ENCODE measurements at regions not wholly inside any gene's neighbourhood (a gene's known extent, or its start where the extent isn't known, plus 50 kb on each side); places are given as distances from the start of the nearest gene placed in this dataset.

DNA sequence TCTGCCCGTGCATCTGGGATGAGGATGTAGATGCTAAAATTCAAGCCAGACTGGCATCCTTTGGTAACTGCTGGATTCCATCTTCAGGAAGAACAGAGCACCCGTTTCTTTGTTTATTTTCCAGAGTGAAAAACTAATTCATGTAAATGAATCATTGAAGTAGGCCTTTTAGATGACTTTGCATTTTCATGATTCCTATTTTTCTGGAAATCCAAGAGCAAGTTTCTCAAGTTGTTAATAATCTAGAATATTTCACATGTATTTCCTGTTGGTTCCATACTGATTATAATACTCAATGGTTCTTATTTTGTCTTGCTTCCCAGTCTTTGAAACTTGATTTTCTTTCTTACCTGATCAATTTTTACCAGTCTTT is 328.4 kb downstream of the LPIN1 start:
- TF ChIP-seq, protein P1, sequence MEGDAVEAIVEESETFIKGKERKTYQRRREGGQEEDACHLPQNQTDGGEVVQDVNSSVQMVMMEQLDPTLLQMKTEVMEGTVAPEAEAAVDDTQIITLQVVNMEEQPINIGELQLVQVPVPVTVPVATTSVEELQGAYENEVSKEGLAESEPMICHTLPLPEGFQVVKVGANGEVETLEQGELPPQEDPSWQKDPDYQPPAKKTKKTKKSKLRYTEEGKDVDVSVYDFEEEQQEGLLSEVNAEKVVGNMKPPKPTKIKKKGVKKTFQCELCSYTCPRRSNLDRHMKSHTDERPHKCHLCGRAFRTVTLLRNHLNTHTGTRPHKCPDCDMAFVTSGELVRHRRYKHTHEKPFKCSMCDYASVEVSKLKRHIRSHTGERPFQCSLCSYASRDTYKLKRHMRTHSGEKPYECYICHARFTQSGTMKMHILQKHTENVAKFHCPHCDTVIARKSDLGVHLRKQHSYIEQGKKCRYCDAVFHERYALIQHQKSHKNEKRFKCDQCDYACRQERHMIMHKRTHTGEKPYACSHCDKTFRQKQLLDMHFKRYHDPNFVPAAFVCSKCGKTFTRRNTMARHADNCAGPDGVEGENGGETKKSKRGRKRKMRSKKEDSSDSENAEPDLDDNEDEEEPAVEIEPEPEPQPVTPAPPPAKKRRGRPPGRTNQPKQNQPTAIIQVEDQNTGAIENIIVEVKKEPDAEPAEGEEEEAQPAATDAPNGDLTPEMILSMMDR (IDR thresholded peaks at IDR 0.05; ENCODE audit: low read depth, low read length): no peak
- DNase-seq (ENCODE audit: extremely low read depth, low read depth): no peak

DNA sequence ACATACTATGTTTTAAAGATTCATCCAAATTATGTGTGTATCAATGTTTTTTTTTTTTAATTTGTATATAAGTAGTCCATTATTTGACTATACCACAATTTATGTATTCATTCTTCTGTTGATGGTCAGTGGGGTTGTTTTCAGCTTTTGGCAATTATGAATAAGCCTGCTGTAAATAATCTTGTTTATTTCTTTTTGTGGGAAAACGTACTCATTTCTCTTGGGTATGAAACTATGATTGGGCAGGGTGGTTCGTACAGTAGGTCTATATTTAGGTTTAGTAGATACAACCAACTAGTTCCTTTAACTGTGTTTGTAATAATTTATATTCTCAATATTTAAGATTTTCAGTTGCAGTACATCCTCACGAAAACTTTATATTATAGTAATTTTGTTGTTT is 329.2 kb downstream of the LPIN1 start:
- DNase-seq (ENCODE audit: extremely low read depth, low read depth): no peak
- TF ChIP-seq, protein P1 (IDR thresholded peaks at IDR 0.05; ENCODE audit: low read depth, low read length): no peak

DNA sequence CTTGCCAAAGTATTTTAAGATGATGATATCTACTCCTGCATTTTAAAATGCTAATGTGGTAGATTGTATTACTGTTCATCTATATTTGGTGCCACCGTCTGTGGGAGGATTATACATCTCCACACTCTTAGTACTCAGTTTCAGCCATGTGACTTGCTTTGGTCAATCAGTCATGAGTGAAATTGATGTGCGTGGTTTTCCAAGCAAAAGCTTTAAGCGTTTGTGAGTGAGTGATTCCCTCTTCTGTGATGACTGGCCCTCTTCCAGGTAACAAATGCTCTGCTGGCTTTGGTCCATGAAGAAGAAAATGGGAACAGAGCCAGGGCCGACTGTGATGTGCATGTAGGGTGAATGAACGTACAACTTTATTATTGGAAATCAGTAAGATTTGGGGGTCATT is 330.4 kb downstream of the LPIN1 start:
- no peak for DNase-seq (ENCODE audit: extremely low read depth, low read depth)
- TF ChIP-seq, protein P1 (IDR thresholded peaks at IDR 0.05; ENCODE audit: low read depth, low read length): no peak

DNA sequence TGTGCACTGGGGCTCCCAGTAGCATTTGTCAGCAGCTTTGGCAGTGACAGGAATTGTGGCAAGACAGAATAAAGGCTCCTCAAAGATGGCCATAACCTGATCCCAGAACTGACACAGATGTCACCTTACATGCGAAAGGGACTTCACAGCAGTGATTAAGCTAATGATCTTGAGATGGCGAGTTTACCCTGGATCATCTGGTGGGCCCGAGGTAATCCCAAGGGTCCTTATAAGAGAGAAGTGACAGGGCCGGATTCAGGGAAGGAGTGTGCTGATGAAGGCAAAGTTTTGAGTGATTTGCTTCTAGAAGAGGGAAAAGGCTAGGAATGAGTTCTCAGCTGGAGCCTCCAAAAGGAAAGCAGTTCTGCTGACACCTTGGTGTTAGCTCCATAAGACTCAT is 333.9 kb downstream of the LPIN1 start:
- no peak for DNase-seq (ENCODE audit: extremely low read depth, low read depth)
- TF ChIP-seq, protein P1 (IDR thresholded peaks at IDR 0.05; ENCODE audit: low read depth, low read length): no peak

DNA sequence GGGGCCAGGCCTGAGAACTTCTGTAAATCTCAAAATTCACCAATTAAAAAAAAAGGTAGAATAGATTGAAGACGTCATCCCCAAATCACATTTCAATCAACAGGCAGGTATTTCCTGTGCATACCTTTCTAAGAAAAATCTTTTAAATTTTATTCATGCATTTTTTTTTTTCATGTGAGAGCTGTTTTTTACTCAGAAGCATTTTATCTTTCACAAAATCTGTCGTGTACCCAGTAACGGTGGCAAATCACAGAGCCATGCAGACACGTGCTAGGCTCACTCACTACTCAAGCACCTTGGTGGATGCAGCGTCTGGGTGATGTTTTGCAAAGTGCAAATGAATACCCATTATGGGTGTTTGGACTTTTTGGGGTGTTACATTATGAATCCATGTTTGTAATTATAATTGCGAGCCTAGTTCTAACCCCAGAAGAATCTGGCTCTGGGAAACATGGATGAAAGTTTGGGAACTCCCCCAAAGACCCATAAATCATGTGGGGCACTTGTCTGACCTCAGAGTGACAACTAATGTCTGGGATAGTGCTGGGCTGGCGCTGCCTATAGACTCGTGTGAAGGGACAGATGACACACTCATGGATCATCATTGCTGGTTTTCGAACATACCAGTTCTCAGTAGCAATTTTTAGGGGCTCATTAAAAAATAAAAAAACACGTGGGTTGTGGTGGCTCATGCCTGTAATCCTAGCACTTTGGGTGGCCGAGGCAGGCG is 335.2 kb downstream of the LPIN1 start:
- TF ChIP-seq, protein P1 (IDR thresholded peaks at IDR 0.05; ENCODE audit: low read depth, low read length): no peak
- no peak for DNase-seq (ENCODE audit: extremely low read depth, low read depth)

DNA sequence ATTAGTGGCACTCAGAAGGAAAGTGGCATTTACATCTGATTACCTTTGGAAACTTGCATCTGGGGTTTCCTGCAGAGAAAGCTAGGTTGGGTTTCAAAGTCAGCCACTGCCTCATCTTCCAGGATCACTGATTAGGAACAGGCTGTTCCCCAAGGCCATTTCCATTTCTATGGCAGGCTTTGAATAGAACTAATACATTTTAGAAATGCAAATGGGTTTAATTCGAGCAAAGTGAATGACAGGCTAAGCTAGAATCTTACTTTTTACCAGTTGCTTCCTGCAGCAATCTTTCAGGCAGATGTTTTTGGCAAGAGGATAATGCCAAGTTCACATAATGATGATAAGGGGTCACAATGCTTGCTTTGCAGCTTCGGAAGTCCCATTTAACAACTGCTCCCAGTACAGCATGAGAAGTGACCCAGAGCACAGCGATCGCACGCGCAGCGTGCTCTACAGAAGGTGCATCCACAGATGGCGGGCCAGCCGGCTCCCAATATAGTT is 336.7 kb downstream of the LPIN1 start:
- DNase-seq (ENCODE audit: extremely low read depth, low read depth): no peak
- TF ChIP-seq, protein P1 (IDR thresholded peaks at IDR 0.05; ENCODE audit: low read depth, low read length): no peak

DNA sequence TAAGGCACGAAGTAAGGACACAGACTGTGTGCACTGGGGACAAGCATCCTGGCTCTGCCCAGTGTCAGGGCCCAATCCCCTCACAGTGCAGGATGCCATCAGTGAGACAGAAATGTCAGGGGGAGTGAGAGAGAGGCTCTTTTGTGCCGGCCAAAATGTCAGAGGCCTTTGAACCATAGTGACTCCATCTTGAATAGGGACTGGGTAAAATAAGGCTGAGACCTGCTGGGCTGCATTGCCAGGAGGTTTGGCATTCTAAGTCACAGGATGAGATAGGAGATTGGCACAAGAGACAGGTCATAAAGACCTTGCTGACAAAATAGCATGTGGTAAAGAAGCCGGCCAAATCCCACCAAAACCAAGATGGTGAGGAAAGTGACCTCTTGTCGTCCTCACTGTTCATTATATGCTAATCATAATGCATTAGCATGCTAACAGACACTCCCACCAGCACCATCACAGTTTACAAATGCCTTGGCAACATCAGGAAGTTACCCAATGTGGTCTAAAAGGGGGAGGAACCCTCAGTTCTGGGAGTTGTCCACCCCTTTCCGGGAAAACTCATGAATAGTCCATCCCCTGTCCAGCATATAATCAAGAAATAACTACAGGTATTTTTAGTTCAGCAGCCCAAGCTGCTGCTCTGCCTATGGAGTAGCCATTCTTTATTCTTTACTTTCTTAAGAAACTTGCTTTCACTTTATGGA is 337.4 kb downstream of the LPIN1 start:
- DNase-seq (ENCODE audit: extremely low read depth, low read depth): no peak
- TF ChIP-seq, protein P1 (IDR thresholded peaks at IDR 0.05; ENCODE audit: low read depth, low read length): no peak

All from AG09319 (cell line).